ENCODE measurements at regions not wholly inside any gene's neighbourhood (a gene's known extent, or its start where the extent isn't known, plus 50 kb on each side); places are given as distances from the start of the nearest gene placed in this dataset.

- no peak for DNase-seq
These were observed 321.2 kb upstream of the FAR2 start for GRCh38 chr12:28827861-28828260.

DNA sequence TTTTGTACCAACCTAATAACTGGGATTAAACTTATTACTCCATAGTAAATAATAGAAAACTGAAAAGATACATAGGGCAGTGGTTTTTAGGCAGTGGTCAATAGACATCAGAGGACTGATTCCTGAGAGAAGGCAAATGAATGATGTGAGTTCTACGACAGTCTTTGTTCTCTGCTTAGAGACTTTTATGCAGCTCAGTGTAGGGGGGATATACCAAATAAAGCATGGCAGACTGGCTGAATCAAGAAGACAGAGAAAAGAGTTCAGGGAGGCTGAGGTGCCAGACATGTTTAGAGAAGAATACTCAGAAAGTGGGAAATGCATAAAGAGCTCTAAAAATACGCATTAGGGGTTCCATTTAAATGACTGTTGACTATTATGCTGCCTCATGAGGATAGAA lies 320.8 kb upstream of the FAR2 start:
- DNase-seq, result no peak

DNA sequence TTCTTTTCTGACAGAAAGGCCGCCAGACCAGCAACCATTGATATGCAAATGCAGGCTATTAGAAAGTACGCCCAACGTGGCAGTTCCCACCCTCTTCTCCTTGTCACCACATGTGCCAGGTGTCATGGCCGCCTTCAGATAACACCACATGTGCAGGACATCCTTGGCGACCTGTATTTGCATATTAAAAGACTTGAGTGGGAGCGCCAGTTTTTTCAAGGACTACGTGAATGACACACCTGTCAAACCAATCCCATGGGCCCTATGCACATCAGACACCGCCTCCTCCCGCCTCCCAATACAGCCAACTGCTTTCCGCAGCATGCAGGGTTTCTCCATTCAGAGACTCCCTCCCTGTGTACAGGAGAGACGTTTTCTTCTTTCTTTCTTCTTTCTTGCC lies 318.6 kb upstream of the FAR2 start:
- peak; percentile 5 for DNase-seq

DNA sequence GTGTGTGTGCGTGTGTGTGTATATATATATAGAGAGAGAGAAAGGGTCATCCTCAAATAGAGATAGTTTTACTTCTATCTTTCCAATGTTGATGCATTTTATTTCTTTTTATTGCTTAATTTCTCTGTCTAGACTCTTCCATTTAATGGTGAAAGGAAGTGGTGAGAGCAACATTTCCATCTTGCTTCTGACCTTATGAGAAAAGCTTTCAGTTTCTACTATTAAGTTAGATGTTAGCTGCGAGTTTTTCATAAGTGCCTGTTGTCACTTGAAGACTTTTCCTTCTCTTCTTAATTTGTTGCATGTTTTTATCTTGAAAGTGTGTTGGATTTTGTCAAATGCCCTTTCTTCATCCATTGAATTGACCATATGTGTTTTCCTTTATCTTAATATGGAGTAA lies 304.4 kb upstream of the FAR2 start:
- DNase-seq, result no peak

- DNase-seq, result no peak
These were observed 297.3 kb upstream of the FAR2 start for GRCh38 chr12:28851781-28852180.

GRCh38 chr12:28855761-28856310 lies 293.2 kb upstream of the FAR2 start:
- DNase-seq, result no peak

DNA sequence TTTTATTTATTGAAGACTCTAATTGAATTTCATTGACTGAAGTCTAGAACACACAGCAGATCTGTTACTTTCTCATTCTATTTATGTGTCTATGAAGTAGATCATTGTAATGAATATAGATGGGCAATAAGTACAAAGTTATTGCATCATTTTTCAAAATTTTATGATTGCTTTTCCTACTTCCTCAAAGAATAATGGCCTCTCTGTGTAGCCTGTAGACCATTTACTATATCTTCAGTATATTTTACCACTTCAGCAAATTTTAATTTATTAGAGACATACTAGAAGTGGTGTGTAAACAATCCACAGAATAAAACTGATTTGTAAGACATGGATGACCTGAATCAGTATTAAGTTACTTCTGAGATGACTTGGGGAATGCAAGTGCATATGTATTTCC lies 291.7 kb upstream of the FAR2 start:
- DNase-seq, result no peak

GRCh38 chr12:28859551-28859950 lies 289.5 kb upstream of the FAR2 start:
- no peak for DNase-seq

- DNase-seq, result no peak
These were observed 283.3 kb upstream of the FAR2 start for GRCh38 chr12:28865776-28866175.

DNA sequence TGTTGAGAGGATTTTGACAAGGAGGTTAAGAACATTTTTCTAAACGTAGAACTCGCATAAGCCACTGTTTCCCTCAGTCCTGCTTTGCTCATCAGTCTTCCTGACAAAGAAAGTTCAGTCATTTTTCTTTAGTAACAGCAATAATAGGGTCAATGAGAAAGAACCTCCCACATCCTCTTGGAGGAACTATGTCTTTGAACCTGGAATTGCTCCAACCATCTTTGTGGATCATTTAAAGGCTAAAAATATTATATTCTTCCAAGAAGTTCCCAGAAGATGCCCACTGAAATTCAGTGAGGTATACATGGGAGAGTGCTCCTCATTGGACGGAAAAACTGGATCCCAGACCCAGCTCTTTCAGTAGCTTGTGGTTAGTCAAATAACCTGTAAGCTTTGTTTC lies 282.8 kb upstream of the FAR2 start:
- no peak for DNase-seq

GRCh38 chr12:28866715-28867503 lies 282.2 kb upstream of the FAR2 start:
- no peak for DNase-seq

DNA sequence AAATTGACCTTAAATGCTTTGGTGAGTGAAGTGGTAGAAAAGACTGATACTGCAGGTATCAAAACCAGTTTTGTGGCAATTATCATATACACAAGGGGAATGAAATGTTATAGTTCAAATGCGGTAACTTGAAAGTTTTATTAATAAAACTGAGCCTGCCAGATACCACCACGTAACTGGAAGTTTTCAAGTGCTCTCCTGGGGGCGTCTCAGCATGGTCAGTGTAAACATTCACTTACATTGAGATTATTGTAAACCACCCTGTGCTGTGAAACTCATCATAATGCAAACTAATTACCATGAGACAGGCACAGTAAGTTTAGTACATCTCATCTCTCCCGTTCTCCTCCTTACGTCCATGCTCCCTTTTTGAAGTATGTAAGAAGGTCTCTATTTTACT lies 280.7 kb upstream of the FAR2 start:
- DNase-seq, result no peak

- DNase-seq, result no peak
These were observed 279.9 kb upstream of the FAR2 start for GRCh38 chr12:28869197-28869596.

GRCh38 chr12:28870839-28871440 lies 278.1 kb upstream of the FAR2 start:
- no peak for DNase-seq

- peak; percentile 1 for DNase-seq
These were observed 276.3 kb upstream of the FAR2 start for GRCh38 chr12:28872654-28873268.

DNA sequence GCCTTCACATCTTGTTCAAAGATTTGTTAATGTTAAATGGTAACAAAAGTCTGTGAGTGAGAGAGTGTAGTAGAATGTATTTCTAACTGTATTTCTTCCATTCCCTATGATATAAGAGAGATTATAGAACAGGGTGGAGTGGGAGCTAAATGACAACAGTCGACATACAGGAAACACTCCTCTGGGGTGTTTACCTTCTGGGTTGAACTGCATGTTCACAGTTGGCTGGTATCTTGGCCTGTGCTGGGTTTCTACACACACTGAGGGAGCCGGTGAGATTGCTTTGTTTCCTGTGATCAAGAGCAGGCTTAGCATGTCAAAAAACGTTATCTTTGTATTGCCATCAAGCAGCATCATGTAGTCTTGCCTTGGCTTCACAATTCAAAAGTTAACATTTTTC lies 274.3 kb upstream of the FAR2 start:
- DNase-seq, result no peak

GRCh38 chr12:28876196-28876798 lies 272.8 kb upstream of the FAR2 start:
- no peak for DNase-seq

DNA sequence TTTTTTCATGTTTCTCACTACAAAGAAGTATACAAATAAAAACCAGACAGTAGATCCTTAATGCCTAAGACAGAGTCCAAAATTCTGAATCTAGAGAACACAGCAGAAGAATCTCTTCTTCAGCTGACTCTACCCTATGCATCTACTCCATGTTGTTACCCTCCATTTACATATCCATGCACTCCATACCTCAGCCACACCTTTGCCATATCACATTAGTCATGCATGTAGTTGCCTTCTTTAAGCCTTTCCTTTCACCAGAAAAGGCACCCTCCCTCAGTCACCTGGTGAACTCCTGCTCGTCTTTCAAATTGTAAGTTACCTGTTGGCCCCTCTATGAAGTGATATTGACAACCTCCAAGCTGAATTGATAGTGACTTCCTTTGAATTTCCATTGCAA lies 271.2 kb upstream of the FAR2 start:
- DNase-seq, result no peak

DNA sequence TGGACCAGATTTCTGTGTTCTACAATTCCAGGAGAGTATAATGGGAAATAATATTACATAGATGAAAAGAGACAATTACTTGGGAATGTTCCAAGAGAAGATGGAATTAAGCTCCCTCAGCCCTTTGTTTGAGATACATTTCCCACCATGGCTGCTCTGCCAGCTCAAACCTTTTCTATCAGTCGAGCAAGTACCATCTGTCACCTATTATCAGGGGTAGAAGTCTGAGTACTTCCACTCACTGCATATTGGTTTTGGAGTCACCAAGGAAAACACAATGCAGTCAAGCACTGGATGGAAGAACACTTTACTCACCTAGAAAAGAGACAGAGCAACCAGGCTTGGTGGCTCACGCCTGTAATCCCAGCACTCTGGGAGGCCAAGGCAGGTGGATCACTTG lies 270.4 kb upstream of the FAR2 start:
- DNase-seq, result no peak

GRCh38 chr12:28879379-28879778 lies 269.7 kb upstream of the FAR2 start:
- no peak for DNase-seq

- no peak for DNase-seq
These were observed 266.6 kb upstream of the FAR2 start for GRCh38 chr12:28882444-28882843.

GRCh38 chr12:28883406-28883997 lies 265.6 kb upstream of the FAR2 start:
- no peak for DNase-seq

Data from NCI-H146 (cell line).